GM12878 (cell line): ENCODE measurements at regions not wholly inside any gene's neighbourhood (a gene's known extent, or its start where the extent isn't known, plus 50 kb on each side); places are given as distances from the start of the nearest gene placed in this dataset.

Experiments used
- MEF2A ChIP-seq: IDR thresholded peaks from 2 replicates; pipeline ENCODE4 v1.6.1; 2011; ENCODE audit warnings: low read depth, mild to moderate bottlenecking, low read length, moderate library complexity; ENCODE audit not compliant: insufficient read depth
- ZNF217 ChIP-seq: fragments of 450-650 bp; IDR thresholded peaks from 2 replicates; pipeline ENCODE4 v1.6.1; 2017; ENCODE audit warnings: antibody characterized with exemption, mild to moderate bottlenecking
- ZSCAN29 ChIP-seq: fragments of 450-650 bp; IDR thresholded peaks from 2 replicates; pipeline ENCODE4 v1.6.1; 2017; ENCODE audit warnings: mild to moderate bottlenecking, moderate library complexity
- TF ChIP-seq, protein P1 (sequence below): IDR thresholded peaks from 2 replicates; pipeline ENCODE4 v1.6.1; 2011; ENCODE audit warnings: borderline replicate concordance, low read depth, mild to moderate bottlenecking, moderate library complexity, low read length; ENCODE audit not compliant: insufficient read depth, poor library complexity, severe bottlenecking
- TF ChIP-seq, protein P2 (sequence below): fragments of 450-650 bp; IDR thresholded peaks from 2 replicates; pipeline ENCODE4 v1.6.1; 2017; ENCODE audit warnings: mild to moderate bottlenecking
- TF ChIP-seq, protein P3 (sequence below): fragments of 450-650 bp; IDR thresholded peaks from 2 replicates; pipeline ENCODE4 v1.6.1; 2017; ENCODE audit warnings: mild to moderate bottlenecking, moderate library complexity
- TF ChIP-seq, protein P4 (sequence below): fragments of 450-650 bp; IDR thresholded peaks from 2 replicates; pipeline ENCODE4 v1.6.1; 2017; ENCODE audit warnings: low read depth, mild to moderate bottlenecking, moderate library complexity

DNA sequence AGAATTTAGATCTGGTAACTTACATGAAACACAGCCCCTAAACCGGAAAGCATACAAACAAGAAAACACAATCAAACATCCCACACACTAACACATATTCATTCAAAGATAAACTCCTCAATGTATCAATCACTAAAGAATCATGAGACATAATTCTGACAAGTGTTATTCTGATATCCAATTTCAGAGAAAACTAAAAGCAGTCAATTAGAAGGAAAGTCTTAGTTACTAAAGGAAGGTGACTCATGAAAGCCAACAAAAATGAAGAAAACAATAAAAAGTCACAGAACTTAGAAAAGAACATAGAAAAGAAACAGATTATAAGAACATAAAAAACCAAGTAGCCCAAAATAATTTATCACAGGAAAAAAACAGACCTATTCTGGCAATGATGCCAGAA is 57.2 kb downstream of the ZZZ3 start (continued):
- TF ChIP-seq, protein P1, sequence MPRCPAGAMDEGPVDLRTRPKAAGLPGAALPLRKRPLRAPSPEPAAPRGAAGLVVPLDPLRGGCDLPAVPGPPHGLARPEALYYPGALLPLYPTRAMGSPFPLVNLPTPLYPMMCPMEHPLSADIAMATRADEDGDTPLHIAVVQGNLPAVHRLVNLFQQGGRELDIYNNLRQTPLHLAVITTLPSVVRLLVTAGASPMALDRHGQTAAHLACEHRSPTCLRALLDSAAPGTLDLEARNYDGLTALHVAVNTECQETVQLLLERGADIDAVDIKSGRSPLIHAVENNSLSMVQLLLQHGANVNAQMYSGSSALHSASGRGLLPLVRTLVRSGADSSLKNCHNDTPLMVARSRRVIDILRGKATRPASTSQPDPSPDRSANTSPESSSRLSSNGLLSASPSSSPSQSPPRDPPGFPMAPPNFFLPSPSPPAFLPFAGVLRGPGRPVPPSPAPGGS = no peak
- no peak for TF ChIP-seq ZSCAN29
- TF ChIP-seq MEF2A = no peak
- TF ChIP-seq, protein P2, sequence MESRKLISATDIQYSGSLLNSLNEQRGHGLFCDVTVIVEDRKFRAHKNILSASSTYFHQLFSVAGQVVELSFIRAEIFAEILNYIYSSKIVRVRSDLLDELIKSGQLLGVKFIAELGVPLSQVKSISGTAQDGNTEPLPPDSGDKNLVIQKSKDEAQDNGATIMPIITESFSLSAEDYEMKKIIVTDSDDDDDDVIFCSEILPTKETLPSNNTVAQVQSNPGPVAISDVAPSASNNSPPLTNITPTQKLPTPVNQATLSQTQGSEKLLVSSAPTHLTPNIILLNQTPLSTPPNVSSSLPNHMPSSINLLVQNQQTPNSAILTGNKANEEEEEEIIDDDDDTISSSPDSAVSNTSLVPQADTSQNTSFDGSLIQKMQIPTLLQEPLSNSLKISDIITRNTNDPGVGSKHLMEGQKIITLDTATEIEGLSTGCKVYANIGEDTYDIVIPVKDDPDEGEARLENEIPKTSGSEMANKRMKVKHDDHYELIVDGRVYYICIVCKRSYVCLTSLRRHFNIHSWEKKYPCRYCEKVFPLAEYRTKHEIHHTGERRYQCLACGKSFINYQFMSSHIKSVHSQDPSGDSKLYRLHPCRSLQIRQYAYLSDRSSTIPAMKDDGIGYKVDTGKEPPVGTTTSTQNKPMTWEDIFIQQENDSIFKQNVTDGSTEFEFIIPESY = no peak
- TF ChIP-seq, protein P3, sequence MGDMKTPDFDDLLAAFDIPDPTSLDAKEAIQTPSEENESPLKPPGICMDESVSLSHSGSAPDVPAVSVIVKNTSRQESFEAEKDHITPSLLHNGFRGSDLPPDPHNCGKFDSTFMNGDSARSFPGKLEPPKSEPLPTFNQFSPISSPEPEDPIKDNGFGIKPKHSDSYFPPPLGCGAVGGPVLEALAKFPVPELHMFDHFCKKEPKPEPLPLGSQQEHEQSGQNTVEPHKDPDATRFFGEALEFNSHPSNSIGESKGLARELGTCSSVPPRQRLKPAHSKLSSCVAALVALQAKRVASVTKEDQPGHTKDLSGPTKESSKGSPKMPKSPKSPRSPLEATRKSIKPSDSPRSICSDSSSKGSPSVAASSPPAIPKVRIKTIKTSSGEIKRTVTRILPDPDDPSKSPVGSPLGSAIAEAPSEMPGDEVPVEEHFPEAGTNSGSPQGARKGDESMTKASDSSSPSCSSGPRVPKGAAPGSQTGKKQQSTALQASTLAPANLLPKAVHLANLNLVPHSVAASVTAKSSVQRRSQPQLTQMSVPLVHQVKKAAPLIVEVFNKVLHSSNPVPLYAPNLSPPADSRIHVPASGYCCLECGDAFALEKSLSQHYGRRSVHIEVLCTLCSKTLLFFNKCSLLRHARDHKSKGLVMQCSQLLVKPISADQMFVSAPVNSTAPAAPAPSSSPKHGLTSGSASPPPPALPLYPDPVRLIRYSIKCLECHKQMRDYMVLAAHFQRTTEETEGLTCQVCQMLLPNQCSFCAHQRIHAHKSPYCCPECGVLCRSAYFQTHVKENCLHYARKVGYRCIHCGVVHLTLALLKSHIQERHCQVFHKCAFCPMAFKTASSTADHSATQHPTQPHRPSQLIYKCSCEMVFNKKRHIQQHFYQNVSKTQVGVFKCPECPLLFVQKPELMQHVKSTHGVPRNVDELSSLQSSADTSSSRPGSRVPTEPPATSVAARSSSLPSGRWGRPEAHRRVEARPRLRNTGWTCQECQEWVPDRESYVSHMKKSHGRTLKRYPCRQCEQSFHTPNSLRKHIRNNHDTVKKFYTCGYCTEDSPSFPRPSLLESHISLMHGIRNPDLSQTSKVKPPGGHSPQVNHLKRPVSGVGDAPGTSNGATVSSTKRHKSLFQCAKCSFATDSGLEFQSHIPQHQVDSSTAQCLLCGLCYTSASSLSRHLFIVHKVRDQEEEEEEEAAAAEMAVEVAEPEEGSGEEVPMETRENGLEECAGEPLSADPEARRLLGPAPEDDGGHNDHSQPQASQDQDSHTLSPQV = no peak
- no peak for TF ChIP-seq ZNF217
- TF ChIP-seq, protein P4, sequence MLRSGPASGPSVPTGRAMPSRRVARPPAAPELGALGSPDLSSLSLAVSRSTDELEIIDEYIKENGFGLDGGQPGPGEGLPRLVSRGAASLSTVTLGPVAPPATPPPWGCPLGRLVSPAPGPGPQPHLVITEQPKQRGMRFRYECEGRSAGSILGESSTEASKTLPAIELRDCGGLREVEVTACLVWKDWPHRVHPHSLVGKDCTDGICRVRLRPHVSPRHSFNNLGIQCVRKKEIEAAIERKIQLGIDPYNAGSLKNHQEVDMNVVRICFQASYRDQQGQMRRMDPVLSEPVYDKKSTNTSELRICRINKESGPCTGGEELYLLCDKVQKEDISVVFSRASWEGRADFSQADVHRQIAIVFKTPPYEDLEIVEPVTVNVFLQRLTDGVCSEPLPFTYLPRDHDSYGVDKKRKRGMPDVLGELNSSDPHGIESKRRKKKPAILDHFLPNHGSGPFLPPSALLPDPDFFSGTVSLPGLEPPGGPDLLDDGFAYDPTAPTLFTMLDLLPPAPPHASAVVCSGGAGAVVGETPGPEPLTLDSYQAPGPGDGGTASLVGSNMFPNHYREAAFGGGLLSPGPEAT = no peak
